ENCODE measurements at regions not wholly inside any gene's neighbourhood (a gene's known extent, or its start where the extent isn't known, plus 50 kb on each side); places are given as distances from the start of the nearest gene placed in this dataset.

- no peak for DNase-seq
- intact Hi-C loops (cut with DNase I) = no loop called here
These were observed 560.8 kb upstream of the RGMA start for GRCh38 chr15:93649691-93650235.

GRCh38 chr15:93646193-93646592 is 557.2 kb upstream of the RGMA start:
- intact Hi-C loops (cut with DNase I) = no loop called here
- DNase-seq = no peak

- DNase-seq = no peak
- intact Hi-C loops (cut with DNase I) = no loop called here
These were observed 556.6 kb upstream of the RGMA start for GRCh38 chr15:93645594-93645993.

- intact Hi-C loops (cut with DNase I) = no loop called here
- DNase-seq = no peak
These were observed 555.6 kb upstream of the RGMA start for GRCh38 chr15:93644595-93644994.

- intact Hi-C loops (cut with DNase I) = no loop called here
- DNase-seq = no peak
These were observed 551.5 kb upstream of the RGMA start for GRCh38 chr15:93640411-93640962.

GRCh38 chr15:93631958-93632618 is 543.1 kb upstream of the RGMA start:
- intact Hi-C loops (cut with DNase I) = no loop called here
- no peak for DNase-seq

- intact Hi-C loops (cut with DNase I) = no loop called here
These were observed 530.6 kb upstream of the RGMA start for GRCh38 chr15:93619597-93619996.

GRCh38 chr15:93617443-93617842 is 528.4 kb upstream of the RGMA start:
- DNase-seq = no peak
- intact Hi-C loops (cut with DNase I) = no loop called here

More at GRCh38 chr15:93619597-93619996, 530.6 kb upstream of the RGMA start:
- no peak for DNase-seq

GRCh38 chr15:93614386-93615104 is 525.5 kb upstream of the RGMA start:
- no peak for DNase-seq
- intact Hi-C loops (cut with DNase I) = no loop called here

GRCh38 chr15:93613386-93613785 is 524.4 kb upstream of the RGMA start:
- intact Hi-C loops (cut with DNase I) = no loop called here
- DNase-seq = no peak

- intact Hi-C loops (cut with DNase I) = no loop called here
- DNase-seq = no peak
These were observed 523.9 kb upstream of the RGMA start for GRCh38 chr15:93612953-93613352.

GRCh38 chr15:93610944-93611343 is 521.9 kb upstream of the RGMA start:
- no peak for DNase-seq
- intact Hi-C loops (cut with DNase I) = no loop called here

GRCh38 chr15:93608643-93609148 is 519.7 kb upstream of the RGMA start:
- intact Hi-C loops (cut with DNase I) = no loop called here
- DNase-seq = no peak

GRCh38 chr15:93603550-93603949 is 514.5 kb upstream of the RGMA start:
- intact Hi-C loops (cut with DNase I) = no loop called here
- DNase-seq = no peak

GRCh38 chr15:93587059-93587521 is 498.1 kb upstream of the RGMA start:
- intact Hi-C loops (cut with DNase I) = no loop called here
- DNase-seq = no peak

GRCh38 chr15:93585012-93585411 is 496.0 kb upstream of the RGMA start:
- intact Hi-C loops (cut with DNase I) = no loop called here
- no peak for DNase-seq

GRCh38 chr15:93583968-93584367 is 495.0 kb upstream of the RGMA start:
- intact Hi-C loops (cut with DNase I) = no loop called here
- no peak for DNase-seq

- intact Hi-C loops (cut with DNase I) = no loop called here
- DNase-seq = no peak
These were observed 494.5 kb upstream of the RGMA start for GRCh38 chr15:93583552-93583951.

- intact Hi-C loops (cut with DNase I) = no loop called here
- no peak for DNase-seq
These were observed 481.5 kb upstream of the RGMA start for GRCh38 chr15:93570527-93570926.

GRCh38 chr15:93566762-93567161 is 477.8 kb upstream of the RGMA start:
- no peak for DNase-seq
- intact Hi-C loops (cut with DNase I) = no loop called here
